Astrocyte of the spinal cord (primary cell): ENCODE measurements at regions not wholly inside any gene's neighbourhood (a gene's known extent, or its start where the extent isn't known, plus 50 kb on each side); places are given as distances from the start of the nearest gene placed in this dataset.
A peak's percentile ranks its signal among the peaks of the same experiment; 100 is the strongest.

Experiments
- DNase-seq: peaks from one replicate; pipeline ENCODE4 v3.0.0; 2011; ENCODE audit warnings: low read depth, low spot score
- H3K4me3 ChIP-seq: 2 replicates; pipeline ENCODE4 v1.5.1; 2011; ENCODE audit warnings: low read depth, mild to moderate bottlenecking, low read length, moderate library complexity
- in situ Hi-C: cut with HindIII; loops from 2 replicates; pipeline ENCODE4 v1.10.0; 2017; ENCODE audit warnings: low sequenced_read_pairs
- TF ChIP-seq, protein P1 (sequence below): IDR thresholded peaks from 2 replicates; pipeline ENCODE4 v1.5.1; 2012; ENCODE audit warnings: low read depth, mild to moderate bottlenecking, low read length, inconsistent platforms

DNA sequence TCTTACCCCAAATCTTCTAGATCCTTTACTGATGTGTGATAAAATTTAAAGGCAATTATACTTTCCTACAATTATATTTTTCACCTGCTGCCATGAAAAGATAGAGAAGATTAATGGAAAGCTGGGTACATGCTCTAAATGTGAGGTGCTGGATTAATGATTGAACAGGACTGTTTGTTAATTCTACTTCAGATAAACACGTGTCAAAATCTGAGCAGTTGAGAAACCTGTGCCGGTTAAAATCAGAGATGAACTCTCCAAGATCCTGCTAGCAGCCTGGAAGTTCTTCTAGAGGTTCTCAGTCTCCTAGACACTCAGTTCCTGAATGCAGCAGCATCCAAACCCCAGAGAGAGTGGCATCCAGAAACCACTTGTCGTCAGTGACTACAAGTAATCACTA, 69.2 kb downstream of the INHBA start:
- in situ Hi-C loops: no loop called here
- no peak for DNase-seq
- H3K4me3 ChIP-seq: no peak overlapping the region
- TF ChIP-seq, protein P1, sequence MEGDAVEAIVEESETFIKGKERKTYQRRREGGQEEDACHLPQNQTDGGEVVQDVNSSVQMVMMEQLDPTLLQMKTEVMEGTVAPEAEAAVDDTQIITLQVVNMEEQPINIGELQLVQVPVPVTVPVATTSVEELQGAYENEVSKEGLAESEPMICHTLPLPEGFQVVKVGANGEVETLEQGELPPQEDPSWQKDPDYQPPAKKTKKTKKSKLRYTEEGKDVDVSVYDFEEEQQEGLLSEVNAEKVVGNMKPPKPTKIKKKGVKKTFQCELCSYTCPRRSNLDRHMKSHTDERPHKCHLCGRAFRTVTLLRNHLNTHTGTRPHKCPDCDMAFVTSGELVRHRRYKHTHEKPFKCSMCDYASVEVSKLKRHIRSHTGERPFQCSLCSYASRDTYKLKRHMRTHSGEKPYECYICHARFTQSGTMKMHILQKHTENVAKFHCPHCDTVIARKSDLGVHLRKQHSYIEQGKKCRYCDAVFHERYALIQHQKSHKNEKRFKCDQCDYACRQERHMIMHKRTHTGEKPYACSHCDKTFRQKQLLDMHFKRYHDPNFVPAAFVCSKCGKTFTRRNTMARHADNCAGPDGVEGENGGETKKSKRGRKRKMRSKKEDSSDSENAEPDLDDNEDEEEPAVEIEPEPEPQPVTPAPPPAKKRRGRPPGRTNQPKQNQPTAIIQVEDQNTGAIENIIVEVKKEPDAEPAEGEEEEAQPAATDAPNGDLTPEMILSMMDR: no peak

DNA sequence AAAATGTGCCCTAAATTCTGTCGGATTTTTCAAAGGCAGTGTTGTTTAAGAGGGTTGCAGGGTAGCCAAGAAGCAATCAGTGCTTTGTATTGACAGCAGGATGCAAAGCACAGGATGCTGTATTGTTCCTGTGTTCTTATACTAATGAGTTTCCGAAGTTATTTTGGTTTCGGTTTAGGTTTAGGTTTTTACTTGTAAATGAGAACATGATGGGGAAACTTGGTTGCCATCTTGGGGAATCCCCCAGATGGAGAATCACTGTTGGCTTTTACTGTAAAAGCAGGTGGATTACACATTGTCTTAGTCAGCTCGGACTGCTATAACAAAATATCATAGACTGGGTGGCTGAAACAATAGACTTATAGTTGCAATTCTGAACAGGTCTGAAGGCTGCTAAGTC, 72.1 kb downstream of the INHBA start:
- in situ Hi-C loops: no loop called here
- no peak for DNase-seq
- TF ChIP-seq, protein P1: no peak
- H3K4me3 ChIP-seq: no peak overlapping the region

DNA sequence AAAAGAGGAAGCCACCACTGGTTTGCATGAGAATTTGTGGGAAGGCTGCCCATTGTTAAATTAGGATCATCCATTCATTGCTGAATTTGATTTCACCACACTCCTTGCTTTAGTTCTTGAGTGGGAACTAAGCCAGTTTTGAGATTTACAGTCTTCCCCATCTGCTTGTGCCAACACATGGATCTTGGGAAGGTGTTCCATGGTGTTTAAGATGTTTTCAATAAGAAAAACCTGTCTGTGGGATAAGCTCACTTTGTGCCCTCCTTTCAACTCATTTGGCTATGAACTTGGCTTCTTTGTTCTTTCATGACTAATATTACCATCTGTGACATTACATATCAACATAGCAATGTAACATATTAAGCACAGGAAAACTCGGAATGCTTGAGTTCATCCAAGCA, 73.2 kb downstream of the INHBA start:
- TF ChIP-seq, protein P1: no peak
- in situ Hi-C loops: no loop called here
- H3K4me3 ChIP-seq: no peak overlapping the region
- DNase-seq: no peak

DNA sequence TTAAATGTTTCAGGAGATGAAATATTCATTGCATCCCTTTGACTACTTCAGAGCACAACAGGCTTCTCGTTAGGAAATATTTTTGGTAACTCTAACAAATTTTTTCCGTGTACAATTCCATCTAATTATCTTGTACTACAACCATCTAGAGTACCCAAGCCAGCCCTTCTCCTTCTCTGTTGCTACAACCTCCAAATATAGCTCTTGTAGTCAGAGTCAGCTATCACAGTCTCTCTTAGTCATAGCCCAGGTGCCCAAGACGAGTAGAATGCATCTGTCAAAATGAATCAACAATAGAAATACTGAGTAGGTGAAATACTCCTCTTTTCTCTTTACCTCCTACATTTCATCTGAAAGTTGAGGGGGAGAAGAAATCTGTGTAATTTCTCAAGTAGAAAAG, 74.0 kb downstream of the INHBA start:
- TF ChIP-seq, protein P1: no peak
- in situ Hi-C loops: no loop called here
- no peak for DNase-seq
- no peak overlapping the region for H3K4me3 ChIP-seq

DNA sequence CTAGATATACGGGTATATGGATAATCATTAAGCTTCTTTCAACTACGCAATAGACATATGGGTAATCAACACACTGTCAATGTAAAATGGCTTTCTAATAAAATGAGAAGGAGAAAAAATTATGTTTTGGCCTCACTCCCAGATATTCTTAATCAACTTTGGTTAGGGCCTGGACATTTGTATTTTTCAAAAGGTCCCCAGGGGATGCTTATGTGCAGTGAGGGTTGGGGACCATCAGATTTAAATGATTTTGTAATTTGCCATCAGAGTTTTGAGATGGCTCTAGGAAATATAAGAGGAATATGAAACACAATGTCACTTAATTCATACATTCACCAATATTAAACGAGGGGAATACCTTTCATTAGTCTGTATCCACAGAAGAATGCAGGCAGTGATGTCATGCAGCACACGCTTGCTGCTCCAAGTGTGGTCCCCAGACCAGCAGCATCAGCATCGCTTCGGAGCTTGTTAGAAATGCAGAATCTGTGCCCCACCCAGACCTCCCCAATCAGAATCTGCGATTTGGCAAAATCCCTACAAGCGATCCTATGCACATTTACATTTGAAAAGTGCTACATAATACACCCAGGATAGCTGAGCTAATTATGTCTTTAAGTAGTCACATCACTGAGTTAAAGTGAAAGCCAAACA, 75.1 kb downstream of the INHBA start:
- TF ChIP-seq, protein P1: no peak
- H3K4me3 ChIP-seq: no peak overlapping the region
- in situ Hi-C loops: no loop called here
- DNase-seq: no peak

DNA sequence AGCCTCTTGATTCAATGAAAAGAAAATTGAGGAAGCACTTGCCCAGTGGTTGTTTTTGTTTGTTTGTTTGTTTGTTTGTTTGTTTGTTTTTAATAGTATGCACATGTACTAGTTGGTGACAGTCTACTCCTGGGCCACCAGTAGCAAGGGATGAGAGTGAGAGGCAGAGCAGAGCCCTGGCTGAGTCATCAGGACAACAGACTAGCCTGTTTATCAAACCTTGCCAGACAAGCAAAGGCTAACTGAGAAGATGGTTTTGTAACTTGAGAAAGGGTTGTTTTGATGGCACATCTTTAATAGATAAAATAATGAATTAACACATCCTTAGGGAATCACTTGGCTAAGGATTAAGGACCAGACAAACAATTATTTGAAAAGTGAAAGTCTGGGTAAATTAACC, 78.1 kb downstream of the INHBA start:
- in situ Hi-C loops: no loop called here
- peak; percentile 9 for DNase-seq
- no peak overlapping the region for H3K4me3 ChIP-seq
- TF ChIP-seq, protein P1: no peak
